ENCODE measurements at regions not wholly inside any gene's neighbourhood (a gene's known extent, or its start where the extent isn't known, plus 50 kb on each side); places are given as distances from the start of the nearest gene placed in this dataset.

DNA sequence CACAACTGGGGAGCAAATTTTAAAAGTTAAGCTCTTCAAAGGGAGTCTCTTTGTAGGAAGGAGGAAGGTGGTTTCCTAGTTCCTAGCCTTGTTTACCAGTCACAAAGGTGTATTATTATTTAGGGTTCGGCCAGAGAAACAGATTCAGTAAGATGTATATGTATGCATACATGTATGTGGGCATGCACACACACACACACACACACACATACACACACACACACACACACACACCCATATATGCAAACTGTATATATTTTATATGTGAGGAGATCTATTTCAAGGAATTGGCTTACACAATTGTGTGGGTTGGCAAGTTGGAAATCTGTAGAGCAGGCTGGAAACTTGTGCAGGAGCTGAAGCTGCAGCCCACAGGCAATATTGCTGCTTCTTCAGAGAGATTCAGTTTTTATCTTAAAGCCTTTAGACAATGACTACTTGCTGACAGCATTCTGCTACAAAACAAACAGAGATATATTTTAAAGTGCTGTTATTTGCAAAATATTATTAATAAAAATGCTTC lies 75.3 kb upstream of the DNAH5 start:
- no peak for TF ChIP-seq EZH2 (IDR thresholded peaks at IDR 0.05; ENCODE audit: borderline replicate concordance, low read length)
- TF ChIP-seq, protein P1, sequence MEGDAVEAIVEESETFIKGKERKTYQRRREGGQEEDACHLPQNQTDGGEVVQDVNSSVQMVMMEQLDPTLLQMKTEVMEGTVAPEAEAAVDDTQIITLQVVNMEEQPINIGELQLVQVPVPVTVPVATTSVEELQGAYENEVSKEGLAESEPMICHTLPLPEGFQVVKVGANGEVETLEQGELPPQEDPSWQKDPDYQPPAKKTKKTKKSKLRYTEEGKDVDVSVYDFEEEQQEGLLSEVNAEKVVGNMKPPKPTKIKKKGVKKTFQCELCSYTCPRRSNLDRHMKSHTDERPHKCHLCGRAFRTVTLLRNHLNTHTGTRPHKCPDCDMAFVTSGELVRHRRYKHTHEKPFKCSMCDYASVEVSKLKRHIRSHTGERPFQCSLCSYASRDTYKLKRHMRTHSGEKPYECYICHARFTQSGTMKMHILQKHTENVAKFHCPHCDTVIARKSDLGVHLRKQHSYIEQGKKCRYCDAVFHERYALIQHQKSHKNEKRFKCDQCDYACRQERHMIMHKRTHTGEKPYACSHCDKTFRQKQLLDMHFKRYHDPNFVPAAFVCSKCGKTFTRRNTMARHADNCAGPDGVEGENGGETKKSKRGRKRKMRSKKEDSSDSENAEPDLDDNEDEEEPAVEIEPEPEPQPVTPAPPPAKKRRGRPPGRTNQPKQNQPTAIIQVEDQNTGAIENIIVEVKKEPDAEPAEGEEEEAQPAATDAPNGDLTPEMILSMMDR (IDR thresholded peaks at IDR 0.05; ENCODE audit: low read length), result no peak
